Activated CD8-positive, alpha-beta memory T cell treated with anti-CD3 and anti-CD28 coated beads, Interleukin-2, amount 50 U/mL, for 24 hours (primary cell): ENCODE measurements at regions not wholly inside any gene's neighbourhood (a gene's known extent, or its start where the extent isn't known, plus 50 kb on each side); places are given as distances from the start of the nearest gene placed in this dataset.

ENCODE experiments used
- DNase-seq: peaks from one replicate; pipeline ENCODE4 v3.0.0-alpha.2; 2020; ENCODE audit errors: extremely low read depth

DNA sequence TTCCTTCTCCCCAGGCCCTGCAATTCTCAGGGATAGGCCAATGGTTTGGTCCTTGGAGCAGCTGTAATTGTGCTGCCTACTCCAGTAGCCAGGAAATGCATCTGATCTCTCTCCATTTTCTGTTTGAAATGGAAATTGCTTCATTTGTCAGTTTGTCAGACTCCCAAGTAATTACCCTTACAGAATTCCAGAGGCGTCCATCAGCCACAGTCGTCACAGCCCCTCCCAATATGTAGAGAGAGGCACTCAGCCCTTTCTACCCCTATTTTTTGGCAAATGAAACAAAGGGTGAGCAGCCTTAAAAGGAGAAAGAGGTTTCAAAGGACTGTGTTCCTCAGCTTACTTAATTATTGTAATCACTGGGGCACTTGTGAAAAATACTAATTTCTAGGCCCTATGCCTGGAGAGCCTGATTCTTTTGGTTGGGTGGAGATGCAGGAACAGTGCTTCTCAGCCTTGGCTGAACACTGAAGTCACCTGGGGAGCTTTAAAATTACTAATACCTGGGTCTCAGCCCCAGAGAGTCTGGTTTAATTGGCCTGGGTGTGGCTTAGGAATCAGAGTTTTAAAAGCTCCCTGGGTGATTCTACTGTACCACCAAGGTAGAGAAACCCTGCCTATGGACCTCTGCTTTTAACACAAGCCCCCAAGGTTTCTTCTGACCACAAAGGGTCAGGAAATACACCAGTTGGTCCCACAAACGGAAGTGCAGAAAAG is 190.0 kb downstream of the EMP1 start:
- no peak for DNase-seq

DNA sequence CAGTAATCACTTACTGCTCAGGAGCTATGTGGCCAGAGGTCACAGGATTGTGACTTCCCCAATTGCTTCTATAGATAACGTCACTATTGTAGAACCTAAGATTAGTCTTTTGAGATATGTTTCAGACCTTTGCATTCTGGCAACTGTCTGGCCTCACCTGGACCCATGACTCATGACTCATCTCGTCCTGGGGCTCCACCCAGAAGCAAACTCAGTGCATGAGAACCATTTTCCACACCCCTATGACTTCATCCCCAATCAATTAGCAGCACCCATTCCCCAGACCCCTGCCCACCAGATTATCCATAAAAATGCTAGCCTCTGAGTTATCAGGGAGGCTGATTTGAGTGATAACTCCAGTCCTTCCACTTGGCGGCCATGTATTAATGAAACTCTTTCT is 186.9 kb downstream of the EMP1 start:
- no peak for DNase-seq

DNA sequence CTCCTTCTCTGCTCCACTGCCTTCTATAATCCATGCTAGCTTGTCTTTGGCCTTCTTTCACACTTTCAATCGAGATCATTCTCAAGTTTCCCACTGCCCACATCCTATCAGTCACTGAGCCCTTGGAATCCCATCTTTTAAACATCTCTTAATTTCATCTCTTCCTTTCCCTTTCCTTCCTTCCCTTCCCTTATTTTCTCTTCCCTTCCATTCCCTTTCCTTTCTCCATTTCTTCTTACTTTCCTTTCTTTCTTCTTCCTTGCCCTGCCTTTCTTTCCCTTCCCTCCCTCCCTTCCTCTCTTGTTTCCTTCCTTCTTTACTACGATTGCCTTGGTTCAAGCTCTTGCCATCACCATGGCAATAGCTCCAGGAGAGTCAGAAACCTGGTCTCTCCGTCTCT is 183.8 kb downstream of the EMP1 start:
- no peak for DNase-seq

DNA sequence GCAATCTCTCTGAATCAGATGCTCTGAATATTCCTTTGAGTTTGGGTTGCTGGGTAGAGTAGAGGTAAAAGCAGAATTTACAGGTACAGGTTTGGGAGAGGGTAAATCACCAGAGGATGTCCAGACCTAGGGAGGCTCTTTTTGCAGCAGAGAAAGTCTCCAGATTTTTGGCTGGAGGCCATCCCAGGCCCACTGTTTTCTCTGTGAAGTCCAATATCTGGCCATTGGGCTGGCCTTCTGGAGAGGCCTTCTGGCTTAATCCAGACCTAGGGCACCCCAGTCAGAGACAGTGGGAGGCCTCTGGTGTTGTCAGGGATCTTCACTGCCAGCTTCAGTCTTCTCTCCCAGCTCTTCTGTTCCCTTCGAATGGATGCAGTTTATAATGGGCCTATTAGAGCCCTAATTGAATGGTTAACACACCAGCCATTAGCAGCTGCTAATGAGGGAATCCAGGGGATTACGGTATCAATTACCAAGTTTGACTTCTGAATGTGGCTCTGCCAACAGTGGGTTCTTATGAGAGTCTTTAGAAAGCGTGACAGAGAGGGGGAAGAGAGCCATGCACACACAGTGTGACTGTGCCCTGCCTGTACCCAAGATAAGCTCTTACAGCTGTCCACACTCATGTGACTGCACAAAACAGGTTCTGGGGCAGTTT is 183.1 kb downstream of the EMP1 start:
- no peak for DNase-seq

DNA sequence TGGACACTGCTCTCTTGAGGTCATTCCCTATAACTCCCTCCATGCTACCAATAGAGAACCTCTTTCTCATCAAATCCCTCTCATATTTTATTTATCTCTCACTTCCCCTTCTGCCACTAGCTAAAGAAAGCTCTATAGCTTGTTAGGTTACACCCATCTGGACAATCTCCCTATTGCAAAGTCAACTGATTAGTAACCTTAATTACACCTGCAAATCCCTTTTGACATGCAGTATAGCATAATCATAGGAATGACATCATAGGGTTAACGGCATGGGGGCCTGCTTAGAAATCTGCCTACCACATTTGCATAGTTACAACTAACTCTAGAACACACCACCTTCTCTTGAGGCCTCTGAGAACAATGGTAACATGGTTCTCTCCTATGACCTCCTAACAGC is 181.2 kb downstream of the EMP1 start:
- DNase-seq: no peak

DNA sequence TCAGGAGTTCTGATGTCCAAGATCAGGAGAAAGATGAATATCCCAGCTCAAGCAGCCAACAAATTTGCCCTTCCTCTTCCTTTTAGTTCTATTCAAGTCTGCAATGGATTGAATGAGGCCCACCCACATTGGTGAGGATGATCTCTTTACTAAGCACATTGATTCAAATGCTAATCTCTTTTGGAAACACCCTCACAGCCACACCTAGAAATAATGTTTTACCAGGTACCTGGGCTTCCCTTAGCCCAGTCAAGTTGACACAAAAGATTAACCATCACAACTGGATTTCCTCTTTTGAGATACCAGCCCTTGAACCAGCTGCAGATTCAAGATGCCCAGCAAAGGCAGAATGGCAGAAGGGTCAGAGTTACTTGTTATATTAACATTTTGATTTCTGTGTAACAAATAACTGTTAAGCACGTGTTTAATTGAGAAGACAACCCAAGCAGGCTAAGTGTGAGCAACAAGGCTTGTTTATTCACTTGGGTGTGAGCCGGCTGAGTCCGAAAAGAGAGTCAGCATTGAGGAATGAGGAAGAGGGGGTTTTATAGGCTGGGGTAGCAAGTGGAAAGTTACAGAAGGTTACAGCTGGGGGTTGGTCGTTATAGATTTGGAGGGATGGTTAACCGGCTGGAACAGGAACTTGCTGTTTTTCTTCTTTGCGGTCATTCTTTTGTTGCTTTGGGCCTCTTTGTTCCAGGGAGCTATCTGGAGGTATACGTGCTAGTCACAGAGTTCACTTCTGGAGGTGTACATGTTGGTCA is 180.3 kb downstream of the EMP1 start:
- DNase-seq: no peak

DNA sequence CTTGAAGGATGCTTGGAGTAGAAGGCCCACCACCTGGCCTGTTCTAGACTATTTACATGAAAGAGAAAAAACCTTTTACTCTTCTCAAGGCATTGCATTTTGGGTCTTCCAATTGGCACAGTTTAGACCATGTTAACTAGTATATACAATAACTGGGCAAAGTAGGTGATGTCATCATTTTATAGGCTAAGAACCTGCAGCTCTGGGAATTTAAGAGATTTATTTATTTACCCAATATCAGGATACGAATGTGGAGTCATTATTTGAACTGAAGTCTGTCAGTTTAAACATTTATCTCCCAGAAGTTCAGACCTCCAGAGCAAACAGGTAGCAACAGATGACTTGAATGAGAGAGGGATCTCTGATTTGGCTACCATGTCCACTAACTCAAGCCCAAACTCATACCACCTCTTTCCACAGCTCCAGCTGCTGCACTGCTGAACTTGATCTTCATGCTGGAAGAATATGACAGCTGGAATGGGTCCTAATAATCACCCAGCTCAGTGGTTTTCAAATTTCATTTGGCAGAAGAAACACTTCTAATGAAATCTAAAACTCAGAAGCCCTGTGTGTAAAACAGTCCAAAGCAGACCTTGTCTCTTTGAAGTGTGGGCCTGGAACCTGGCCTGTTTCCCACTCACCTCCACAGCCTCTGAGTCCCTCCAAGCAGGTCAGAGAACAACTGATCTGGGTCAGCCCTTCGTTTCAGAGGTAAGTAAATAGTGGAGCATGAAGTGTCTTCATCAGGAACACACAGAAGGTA is 179.2 kb downstream of the EMP1 start:
- no peak for DNase-seq

DNA sequence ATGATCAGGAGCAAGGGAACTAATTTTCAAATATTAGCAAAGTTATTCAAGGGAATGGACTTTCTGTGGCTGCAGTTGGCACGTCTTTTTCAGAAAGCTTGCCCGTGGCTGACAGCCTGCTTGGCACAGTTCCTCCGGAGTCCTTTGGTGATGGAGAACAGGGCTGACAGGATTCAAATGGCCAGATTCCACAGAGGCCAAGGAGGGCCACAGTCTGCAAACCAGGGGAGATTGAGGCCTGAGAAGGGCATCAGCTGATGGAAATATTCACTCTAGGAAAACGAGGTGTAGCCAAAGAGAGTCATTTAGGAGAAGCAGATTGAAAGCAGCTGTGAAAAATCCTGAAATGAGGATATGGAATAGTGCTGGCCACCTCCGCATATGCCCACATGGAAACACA is 178.3 kb downstream of the EMP1 start:
- DNase-seq: no peak

DNA sequence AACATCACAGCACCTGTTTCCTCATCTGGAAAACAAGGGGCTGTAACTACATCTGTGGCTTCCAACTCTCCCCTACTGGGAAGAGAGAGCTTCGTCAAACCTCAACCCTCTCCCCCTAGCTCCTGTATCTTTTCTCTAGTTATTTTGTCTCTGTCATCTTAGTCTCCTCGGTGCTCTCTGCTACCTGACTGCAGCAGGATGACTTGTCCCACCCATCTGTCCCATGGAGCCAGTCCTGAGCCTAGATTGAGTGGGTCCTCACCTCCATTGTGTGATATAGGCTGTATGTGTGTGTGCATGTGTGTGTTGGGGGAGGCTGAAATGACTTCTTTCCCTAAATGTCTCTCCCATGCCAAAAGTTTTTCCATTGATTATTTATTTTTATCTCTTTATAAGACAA is 177.3 kb downstream of the EMP1 start:
- DNase-seq: no peak

DNA sequence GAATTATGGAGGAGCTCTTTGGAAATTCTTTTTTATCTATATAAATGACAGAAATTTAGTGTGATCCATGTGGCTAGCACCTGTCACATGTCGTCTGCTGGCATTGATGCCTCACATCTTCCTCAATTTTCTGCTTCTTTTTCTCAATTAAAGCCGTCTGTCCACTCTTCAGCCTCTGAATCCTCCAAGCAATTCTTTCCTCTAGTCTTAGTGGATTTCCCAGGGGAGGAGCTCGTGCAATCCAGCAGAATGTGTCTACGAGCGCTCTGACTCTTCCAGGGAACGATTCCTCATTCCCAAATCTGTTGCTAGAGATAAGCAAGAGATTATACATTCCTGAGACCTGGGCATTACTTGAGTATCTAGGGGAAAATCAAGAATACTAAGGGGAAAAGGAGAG is 176.6 kb downstream of the EMP1 start:
- no peak for DNase-seq

DNA sequence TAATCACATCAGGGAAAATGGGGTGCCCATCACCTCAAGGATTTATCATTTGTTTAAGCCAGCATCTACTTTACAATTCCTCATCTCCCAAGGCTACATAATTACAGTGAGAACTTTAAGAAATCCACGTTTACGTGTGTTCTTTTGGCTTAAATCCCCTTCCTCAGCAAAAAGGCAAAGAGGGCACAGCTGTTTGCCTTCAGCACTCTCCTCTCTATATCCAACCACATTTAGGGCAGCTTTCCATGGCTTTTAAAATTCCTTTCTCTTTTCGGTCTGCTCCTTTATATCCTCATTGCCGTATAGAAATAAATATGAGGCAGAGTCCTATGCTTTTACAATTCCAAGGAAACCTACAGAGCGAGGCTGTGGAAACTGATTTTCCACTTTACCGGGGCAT is 175.9 kb downstream of the EMP1 start:
- DNase-seq: no peak

DNA sequence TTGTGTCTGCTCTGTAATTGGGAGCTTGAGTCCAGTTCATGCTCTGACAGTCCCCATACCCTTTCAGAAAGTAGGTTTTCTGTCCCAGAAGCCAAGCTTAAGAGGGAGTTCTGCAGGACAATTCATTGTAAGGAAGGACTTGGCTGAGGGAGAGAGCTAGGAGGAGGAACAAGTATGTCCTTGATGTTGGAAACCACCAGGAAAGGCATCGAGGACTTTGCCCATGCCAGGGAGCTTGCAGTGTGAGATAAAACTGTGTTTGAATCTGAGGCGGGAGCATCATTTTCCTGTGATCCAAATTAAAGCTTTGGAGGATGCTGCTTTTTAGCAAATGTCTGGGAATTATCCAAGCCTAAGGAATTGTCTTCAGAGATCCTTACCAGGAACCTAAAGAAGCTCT is 175.3 kb downstream of the EMP1 start:
- no peak for DNase-seq

DNA sequence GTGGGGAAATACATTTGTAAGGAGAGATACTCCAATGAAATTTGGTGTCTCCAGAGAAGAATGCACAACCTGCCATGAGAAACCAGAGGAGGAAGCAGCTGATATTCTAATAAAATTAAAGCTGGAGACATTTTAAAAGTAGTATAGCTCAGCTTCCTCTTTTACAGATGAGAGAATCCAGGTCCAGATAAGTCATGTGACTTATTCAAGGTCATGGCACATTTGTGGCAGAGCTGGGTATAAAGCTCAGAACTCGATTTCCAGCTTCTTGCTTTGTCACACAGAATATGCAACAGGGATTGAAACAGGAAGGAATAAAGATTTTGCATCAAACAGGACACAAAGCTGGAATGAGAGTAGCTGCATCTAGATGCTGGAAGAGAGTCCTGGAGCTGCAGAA is 174.8 kb downstream of the EMP1 start:
- no peak for DNase-seq

DNA sequence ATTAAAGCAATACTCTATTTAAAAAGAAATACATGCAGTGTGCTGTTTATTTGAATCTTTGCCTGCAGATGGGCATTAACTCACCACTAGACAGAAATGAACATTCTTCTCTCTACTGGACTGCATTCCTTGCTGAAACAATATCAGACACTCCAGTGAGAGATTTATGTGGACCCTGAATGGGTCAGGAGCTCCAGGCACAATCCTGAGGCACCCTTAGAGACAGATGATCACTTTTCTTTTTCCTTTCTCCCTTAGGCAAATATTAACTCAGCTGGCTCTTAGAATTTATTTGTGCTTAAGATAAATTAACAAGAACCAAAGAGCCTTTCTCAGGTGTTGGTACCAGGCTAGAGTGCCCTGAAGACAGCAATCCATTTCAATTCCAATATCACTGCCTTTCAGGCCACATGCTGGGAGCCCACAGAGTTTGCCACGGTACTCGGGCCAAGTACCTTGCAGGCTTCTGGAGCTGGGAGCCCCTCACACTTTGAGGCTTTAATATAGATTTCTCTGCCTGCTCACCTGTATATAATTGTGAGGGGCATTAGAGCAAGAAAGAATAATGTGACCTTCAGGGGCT is 173.0 kb downstream of the EMP1 start:
- no peak for DNase-seq

DNA sequence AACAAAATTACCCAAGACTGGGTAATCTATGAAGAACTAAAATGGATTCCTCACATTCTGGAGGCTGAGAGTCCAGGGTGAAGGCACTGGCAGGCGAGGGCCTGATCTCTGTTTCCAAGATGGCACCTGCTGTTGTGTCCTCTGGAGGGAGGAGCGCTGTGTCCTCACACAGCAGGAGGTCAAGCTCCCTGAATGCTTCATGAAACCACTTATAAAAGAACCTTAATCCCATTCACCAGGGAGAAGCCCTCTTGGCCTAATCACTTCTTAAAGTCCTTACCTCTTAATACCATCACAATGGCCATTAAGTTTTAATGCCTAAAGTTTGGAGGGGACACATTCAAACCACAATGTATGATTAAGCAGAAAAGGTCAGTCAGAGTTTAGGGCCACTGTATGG is 172.4 kb downstream of the EMP1 start:
- DNase-seq: no peak

DNA sequence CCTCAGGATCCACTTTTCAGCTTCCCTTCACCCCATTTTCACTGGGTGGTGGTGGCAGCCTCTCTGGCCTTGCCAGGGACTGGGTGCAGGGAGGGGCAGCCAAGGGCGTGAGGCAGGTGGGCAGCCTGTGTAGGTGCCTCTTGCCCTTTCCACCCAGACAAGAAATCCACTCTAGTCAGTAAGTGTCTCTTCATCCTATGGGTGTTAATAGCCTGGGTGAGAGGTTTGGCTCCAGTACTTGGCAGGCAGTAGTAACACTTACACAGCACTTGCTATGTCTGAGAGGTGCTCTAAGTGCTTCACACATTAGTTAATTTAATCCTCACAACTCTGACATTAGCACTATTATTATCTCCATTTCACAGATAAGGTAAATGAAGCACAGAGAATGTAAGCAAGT is 171.9 kb downstream of the EMP1 start:
- no peak for DNase-seq

DNA sequence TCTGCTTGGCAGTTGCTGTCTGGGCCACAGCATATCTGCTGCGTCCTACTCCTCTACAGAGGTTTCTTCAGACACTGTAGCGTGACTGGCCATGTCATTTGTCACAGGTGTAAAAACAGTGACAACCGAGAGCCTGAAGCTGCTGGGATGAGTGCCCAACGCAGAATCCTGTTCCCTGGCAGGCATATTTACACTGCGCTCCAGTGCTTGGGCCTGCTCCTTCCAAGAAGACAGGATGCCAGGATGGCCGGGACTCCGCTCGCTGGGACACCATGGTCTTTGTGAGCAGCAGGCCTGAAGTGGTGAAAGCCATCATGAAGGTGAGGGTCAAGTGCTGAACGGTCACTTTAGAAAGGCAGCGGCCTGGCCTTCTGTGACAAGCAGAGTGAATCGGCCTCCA is 171.4 kb downstream of the EMP1 start:
- no peak for DNase-seq

DNA sequence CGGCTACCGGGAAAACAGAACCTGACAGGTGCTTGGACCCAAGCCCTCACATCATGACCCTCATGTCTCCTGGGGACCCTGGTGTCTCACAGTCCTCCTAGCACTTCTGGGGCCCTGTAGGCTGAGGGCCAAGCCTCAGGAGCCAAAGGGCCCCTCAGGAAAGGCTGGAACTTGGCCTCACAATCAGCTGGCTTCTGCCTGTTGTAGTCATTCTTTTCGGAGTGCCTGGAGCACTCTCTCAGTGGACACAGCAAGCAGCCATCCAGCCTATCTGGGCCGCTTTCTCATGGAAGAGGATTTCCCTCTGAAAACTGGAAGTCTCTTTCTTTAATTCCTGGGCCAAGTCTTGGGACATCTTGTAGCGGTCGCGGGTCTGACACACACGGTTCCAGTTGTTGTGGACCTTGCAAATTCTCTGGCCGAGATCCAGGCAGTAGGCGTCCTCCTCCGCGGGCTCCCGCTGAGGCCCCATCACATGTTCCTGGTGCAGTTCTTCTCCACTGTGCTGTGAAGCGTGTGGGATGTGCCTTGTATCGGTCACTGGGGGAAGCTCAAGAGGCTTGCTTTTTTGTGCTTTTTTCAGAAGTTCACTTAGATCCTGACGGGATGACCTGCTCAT is 169.3 kb downstream of the EMP1 start:
- no peak for DNase-seq

DNA sequence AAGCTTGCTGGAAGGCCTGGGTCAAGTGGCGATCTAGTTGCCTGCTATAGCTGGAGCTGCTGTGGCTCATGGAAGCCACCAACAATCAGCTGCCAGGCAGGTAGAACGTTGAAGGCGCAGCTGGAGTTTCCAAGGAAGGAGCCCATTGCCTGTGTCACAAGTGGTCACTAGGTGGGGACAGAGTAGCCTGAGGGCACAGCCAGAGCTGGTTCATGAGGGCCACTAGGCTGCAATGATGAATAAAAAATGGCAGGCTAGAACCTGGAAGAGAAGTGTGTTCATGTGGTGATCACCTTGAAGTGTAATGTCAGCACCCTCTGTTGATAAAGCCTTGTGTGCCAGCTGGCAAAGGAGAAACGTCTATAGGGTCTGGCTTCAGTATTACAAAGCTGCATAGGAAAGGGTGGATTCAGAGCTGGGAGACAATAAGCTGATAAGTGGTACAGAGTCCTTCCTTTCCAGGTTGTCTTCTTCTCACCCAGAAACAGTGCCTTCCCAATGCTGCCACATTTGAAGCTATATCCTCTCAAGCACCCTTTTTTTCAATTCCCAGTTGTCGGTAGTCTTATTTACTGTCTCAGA is 165.8 kb downstream of the EMP1 start:
- DNase-seq: no peak

DNA sequence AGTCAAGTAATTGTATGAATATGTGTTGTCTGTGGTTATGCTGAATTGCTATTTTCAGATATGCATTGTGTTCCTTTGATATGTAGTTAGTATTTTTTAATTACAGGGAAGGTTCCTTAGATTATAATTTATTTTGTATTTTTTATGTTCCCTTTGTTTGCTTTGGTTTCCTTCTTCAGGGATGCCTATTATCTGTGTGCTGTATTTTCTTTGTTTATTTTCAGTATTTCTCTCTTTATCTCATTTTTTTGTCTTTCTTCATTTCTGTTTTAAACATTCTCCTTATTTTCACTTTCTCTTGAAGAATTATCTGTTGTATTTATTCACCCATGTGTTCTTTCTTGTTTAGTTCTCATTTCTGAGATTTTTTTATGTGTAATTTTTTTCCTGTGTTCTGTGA is 163.1 kb downstream of the EMP1 start:
- DNase-seq: no peak

DNA sequence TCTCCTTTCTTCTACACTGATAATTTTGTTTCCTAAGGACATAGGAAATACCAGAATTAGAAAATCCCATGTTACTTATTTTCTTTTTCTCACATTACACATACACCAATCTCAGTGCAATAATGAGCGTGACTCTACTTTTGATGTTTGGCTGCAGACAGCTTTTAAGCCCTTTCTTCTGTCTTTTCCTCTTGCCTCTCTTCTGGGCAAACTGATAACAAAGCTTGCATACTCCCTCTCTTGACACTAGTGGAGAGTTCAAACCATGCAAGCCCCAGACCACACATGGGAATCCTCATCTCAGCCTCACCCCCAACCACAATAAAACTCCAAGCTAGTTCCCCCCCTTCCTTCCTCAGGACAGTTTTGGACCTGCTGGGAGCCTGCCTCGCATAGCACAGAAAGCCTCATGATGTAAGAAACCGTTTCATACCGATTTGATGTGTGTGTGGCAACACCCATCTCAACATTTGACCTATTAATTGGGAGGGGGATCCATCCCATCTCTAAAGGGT is 161.9 kb downstream of the EMP1 start:
- no peak for DNase-seq
